ENCODE measurements at regions not wholly inside any gene's neighbourhood (a gene's known extent, or its start where the extent isn't known, plus 50 kb on each side); places are given as distances from the start of the nearest gene placed in this dataset.

- DNase-seq = no peak
Measured at GRCh38 chr6:6483733-6484132, 104.8 kb upstream of the LY86 start.

- DNase-seq = no peak
Measured at GRCh38 chr6:6484681-6485080, 103.8 kb upstream of the LY86 start.

GRCh38 chr6:6486595-6486994, 101.9 kb upstream of the LY86 start:
- DNase-seq = no peak

- no peak for DNase-seq
Measured at GRCh38 chr6:6491761-6492160, 96.8 kb upstream of the LY86 start.

GRCh38 chr6:6492675-6493074, 95.8 kb upstream of the LY86 start:
- no peak for DNase-seq

- peak; percentile 18 for DNase-seq
Measured at GRCh38 chr6:6494139-6494538, 94.4 kb upstream of the LY86 start.

GRCh38 chr6:6494677-6495076, 93.8 kb upstream of the LY86 start:
- DNase-seq = no peak

- no peak for DNase-seq
Measured at GRCh38 chr6:6495851-6496250, 92.7 kb upstream of the LY86 start.

- DNase-seq = no peak
Measured at GRCh38 chr6:6497541-6497940, 91.0 kb upstream of the LY86 start.

- DNase-seq = no peak
Measured at GRCh38 chr6:6497976-6498375, 90.5 kb upstream of the LY86 start.

GRCh38 chr6:6503191-6503590, 85.3 kb upstream of the LY86 start:
- DNase-seq = no peak

- DNase-seq = no peak
Measured at GRCh38 chr6:6505111-6505510, 83.4 kb upstream of the LY86 start.

GRCh38 chr6:6508643-6509042, 79.9 kb upstream of the LY86 start:
- DNase-seq = no peak

GRCh38 chr6:6509284-6509683, 79.2 kb upstream of the LY86 start:
- no peak for DNase-seq

GRCh38 chr6:6512711-6513110, 75.8 kb upstream of the LY86 start:
- no peak for DNase-seq

GRCh38 chr6:6515691-6516607, 72.6 kb upstream of the LY86 start:
- DNase-seq = no peak

- no peak for DNase-seq
Measured at GRCh38 chr6:6516666-6517458, 71.7 kb upstream of the LY86 start.

GRCh38 chr6:6518631-6519427, 69.7 kb upstream of the LY86 start:
- DNase-seq = no peak

- DNase-seq = no peak
Measured at GRCh38 chr6:6521961-6522482, 66.5 kb upstream of the LY86 start.

- DNase-seq = no peak
Measured at GRCh38 chr6:6522709-6523108, 65.8 kb upstream of the LY86 start.

- DNase-seq = no peak
Measured at GRCh38 chr6:6524951-6525350, 63.6 kb upstream of the LY86 start.

GRCh38 chr6:6525933-6526332, 62.6 kb upstream of the LY86 start:
- no peak for DNase-seq

- DNase-seq = no peak
Measured at GRCh38 chr6:6529275-6529674, 59.2 kb upstream of the LY86 start.
